IPS DF 6.9 (cell line): ENCODE measurements at regions not wholly inside any gene's neighbourhood (a gene's known extent, or its start where the extent isn't known, plus 50 kb on each side); places are given as distances from the start of the nearest gene placed in this dataset.

Experiments
- DNase-seq: peaks from one replicate; pipeline ENCODE4 v3.0.0-alpha.2; 2013; ENCODE audit warnings: low read depth, low spot score
- H3K27ac ChIP-seq: one replicate; pipeline ENCODE4 v1.5.1; 2013; ENCODE audit warnings: low read length, control low read depth
- H3K27me3 ChIP-seq: 2 replicates; pipeline ENCODE4 v1.6.1; 2013; ENCODE audit warnings: mild to moderate bottlenecking, low read length; ENCODE audit not compliant: control insufficient read depth, insufficient read depth
- H3K36me3 ChIP-seq: 2 replicates; pipeline ENCODE4 v1.6.1; 2013; ENCODE audit warnings: low read length; ENCODE audit not compliant: control insufficient read depth, insufficient read depth
- H3K4me1 ChIP-seq: 2 replicates; pipeline ENCODE4 v1.6.1; 2013; ENCODE audit warnings: low read length; ENCODE audit not compliant: control insufficient read depth, insufficient read depth
- H3K4me3 ChIP-seq: 2 replicates; pipeline ENCODE4 v1.5.1; 2013; ENCODE audit warnings: mild to moderate bottlenecking, low read length
- H3K9me3 ChIP-seq: 2 replicates; pipeline ENCODE4 v1.6.1; 2013; ENCODE audit warnings: low read length, inconsistent platforms; ENCODE audit not compliant: control insufficient read depth, insufficient read depth
- WGBS: extraction: QIAGEN DNeasy Blood & Tissue Kit; methylation state at CpG from one replicate; pipeline ENCODE4 v1.1.7; 2013; ENCODE audit warnings: mixed read lengths, missing lambda C conversion rate; ENCODE audit not compliant: insufficient read length, insufficient coverage; 5-methylcytosine and 5-hydroxymethylcytosine counted together

- Histone ChIP-seq H3K4me3 (no peak overlapping the region), H3K4me1 (peaks cover 7% of the 10 kb centered on the region; the same call in 1 of the 2 replicates), H3K27ac (no peak overlapping the region), H3K36me3 (no peaks in the 10 kb centered on the region), H3K9me3 (no peaks in the 10 kb centered on the region), H3K27me3 (peaks cover 1% of the 10 kb centered on the region)
- DNase-seq = no peak
- WGBS = no CpG with 5 or more reads among the region's 28 CpGs
Observed at GRCh38 chr6:125533710-125534397, 215.6 kb upstream of the HEY2 start.

DNA sequence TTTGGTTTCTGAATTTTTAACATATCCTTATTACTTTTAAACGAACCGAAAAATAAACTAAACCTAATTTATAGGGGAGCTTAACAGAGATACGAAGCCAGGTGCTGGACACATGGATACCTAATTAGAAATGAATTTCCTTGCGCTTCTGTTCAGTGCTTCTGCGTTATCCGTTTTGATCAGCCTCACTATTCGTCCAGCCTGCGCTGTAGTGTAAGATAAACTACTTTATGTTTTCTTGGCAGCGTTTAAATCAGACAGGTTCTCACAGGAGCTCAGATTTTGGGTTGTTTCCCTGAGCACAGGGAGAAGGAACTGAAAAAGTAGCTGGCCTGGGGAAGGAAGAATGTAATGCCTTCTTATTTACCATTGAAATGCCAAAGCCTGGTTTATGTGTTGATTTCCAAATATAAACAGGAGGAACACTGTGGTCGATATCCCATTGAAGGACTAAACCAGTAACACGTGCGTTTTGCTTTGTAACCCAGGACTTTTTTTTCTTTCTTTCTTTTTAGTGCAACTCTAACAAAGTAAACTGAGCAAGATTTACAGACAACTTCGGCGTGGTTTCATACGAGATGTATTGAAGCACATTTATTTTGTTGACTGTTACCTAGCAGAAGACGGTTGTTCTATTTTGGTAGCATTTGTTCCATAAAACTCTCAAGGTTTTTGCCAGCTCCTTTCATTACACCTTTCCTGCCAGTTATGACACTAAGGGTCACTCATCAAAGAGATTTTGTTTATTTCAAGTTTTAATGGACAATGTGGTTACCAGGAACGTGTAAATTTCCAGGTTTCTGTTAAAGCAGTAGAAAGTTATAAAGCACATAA, 214.8 kb upstream of the HEY2 start:
- Histone ChIP-seq H3K4me1 (peaks cover 7% of the 10 kb centered on the region; the same call in 1 of the 2 replicates), H3K27ac (no peak overlapping the region), H3K27me3 (peaks cover 1% of the 10 kb centered on the region), H3K4me3 (no peak overlapping the region), H3K9me3 (no peaks in the 10 kb centered on the region), H3K36me3 (no peaks in the 10 kb centered on the region)
- no peak for DNase-seq
- WGBS = no CpG with 5 or more reads among the region's 17 CpGs

DNA sequence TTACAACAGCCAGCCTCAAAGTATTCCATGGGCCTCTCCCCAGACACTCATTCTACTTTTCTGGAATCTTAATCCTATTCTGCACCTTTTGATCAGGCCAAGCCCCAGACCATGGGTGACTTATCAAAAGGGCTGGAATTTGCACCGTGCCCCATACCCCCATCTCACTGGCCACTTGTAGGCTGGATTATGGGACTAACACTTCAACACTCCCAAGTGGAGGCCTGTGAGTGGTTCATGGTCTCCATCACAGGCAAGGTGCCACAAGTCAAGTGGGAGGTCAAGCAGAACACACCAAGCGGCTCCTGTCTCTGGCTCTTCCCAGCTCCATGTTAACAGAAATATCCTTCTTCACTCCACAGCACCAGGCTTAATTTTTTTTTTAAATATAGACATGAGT, 212.3 kb upstream of the HEY2 start:
- WGBS = no CpG with 5 or more reads among the region's 2 CpGs
- no peak overlapping the region for H3K27ac ChIP-seq
- no peaks in the 10 kb centered on the region for H3K36me3 ChIP-seq
- no peaks in the 10 kb centered on the region for H3K9me3 ChIP-seq
- no peak overlapping the region for H3K4me3 ChIP-seq
- H3K27me3 ChIP-seq = peaks cover 1% of the 10 kb centered on the region
- peaks cover 7% of the 10 kb centered on the region; the same call in 1 of the 2 replicates for H3K4me1 ChIP-seq
- DNase-seq = no peak

- DNase-seq = no peak
- no peak overlapping the region for H3K27ac ChIP-seq
- no peaks in the 10 kb centered on the region for H3K9me3 ChIP-seq
- no CpG with 5 or more reads among the region's 3 CpGs for WGBS
- no peak overlapping the region for H3K4me3 ChIP-seq
- H3K4me1 ChIP-seq = no peaks in the 10 kb centered on the region
- H3K36me3 ChIP-seq = no peaks in the 10 kb centered on the region
- no peaks in the 10 kb centered on the region for H3K27me3 ChIP-seq
Observed at GRCh38 chr6:125539892-125540291, 209.5 kb upstream of the HEY2 start.

DNA sequence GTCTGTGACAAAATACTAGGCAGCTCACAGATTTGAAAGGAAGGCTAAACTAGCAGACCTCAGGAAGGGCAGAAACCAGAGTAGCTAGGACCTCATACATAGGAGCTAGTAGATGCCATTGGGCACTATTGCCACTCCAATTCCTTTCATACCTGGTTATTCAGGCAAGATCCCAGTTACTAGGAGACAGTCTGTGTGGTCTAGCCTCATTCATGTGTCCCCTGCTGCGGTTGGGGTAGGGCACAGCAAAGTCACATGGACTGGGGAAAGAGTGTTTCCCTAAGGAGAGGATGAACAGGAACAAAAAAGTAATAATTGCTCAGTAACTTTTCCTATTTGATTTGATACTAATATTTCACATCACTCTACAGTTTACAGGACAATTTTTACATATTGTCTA, 204.6 kb upstream of the HEY2 start:
- no peaks in the 10 kb centered on the region for H3K9me3 ChIP-seq
- no peaks in the 10 kb centered on the region for H3K27me3 ChIP-seq
- no peaks in the 10 kb centered on the region for H3K36me3 ChIP-seq
- no peak overlapping the region for H3K4me3 ChIP-seq
- no CpG with 5 or more reads among the region's 1 CpG for WGBS
- H3K27ac ChIP-seq = no peak overlapping the region
- no peak for DNase-seq
- H3K4me1 ChIP-seq = no peaks in the 10 kb centered on the region

GRCh38 chr6:125546841-125547251, 202.6 kb upstream of the HEY2 start:
- no peaks in the 10 kb centered on the region for H3K36me3 ChIP-seq
- WGBS = no CpG with 5 or more reads among the region's 5 CpGs
- no peak overlapping the region for H3K4me3 ChIP-seq
- H3K27ac ChIP-seq = no peak overlapping the region
- DNase-seq = no peak
- H3K27me3 ChIP-seq = no peaks in the 10 kb centered on the region
- no peaks in the 10 kb centered on the region for H3K4me1 ChIP-seq
- H3K9me3 ChIP-seq = no peaks in the 10 kb centered on the region

GRCh38 chr6:125547381-125547780, 202.1 kb upstream of the HEY2 start:
- Histone ChIP-seq H3K9me3 (no peaks in the 10 kb centered on the region), H3K4me3 (no peak overlapping the region), H3K36me3 (no peaks in the 10 kb centered on the region), H3K4me1 (no peaks in the 10 kb centered on the region), H3K27ac (no peak overlapping the region), H3K27me3 (no peaks in the 10 kb centered on the region)
- DNase-seq = no peak
- WGBS = no CpG with 5 or more reads among the region's 1 CpG

DNA sequence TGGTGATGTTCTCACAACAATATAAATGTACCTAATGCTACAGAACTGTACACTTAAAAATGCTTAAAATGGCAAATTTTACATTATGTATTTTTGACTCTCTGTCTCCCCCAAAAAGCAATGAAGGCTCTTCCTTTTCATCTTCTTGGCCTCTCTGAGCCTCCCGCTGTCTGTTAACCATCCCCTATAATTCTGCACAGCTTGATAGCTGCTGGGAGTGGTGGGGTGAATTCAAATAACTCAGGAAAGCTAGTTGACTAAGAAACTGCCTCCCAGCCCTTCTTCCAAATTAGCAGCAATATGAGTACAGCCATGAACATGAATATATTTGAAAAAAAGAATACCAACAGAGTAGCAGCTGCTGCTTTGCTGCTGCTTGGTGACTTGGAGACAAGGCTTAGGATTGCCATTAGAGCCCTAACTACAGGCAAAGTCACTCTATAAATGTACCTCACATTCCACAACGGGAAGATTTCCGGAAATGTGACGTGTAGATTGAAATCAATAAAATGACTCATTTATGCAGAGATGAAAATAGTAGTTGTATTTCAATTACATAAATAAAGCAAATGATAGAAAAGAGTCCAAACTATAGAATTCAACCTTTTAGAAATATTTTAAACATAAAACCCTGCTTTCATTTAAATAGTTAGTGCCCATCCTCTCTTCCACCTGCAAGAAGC, 200.1 kb upstream of the HEY2 start:
- Histone ChIP-seq H3K27ac (no peak overlapping the region), H3K4me3 (no peak overlapping the region), H3K27me3 (no peaks in the 10 kb centered on the region), H3K4me1 (no peaks in the 10 kb centered on the region), H3K36me3 (no peaks in the 10 kb centered on the region), H3K9me3 (no peaks in the 10 kb centered on the region)
- DNase-seq = no peak
- no CpG with 5 or more reads among the region's 4 CpGs for whole genome bisulfite sequencing

- no peak for DNase-seq
Observed at GRCh38 chr6:125550892-125551291, 198.5 kb upstream of the HEY2 start.

DNA sequence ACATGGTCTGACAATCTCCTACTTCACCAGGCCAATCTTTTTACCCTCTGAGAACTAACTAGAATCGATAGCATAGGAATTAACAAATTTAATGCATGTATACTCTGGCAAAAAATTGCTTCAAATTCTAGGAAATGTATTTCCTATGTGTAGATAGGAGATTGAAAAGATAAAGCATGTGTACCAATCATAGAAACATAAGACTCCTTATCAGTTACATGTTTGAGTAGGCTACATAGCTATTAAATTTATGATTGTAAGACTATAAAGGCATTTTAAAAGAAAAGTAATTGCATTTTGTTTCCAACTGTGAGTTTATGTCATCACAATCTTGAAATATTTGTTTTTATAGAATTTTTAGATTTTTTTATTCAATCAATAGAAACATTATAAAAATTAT, 196.6 kb upstream of the HEY2 start:
- Histone ChIP-seq H3K9me3 (no peaks in the 10 kb centered on the region), H3K27ac (no peak overlapping the region), H3K27me3 (no peaks in the 10 kb centered on the region), H3K4me3 (no peak overlapping the region), H3K4me1 (no peaks in the 10 kb centered on the region), H3K36me3 (no peaks in the 10 kb centered on the region)
- no peak for DNase-seq
- no CpG with 5 or more reads among the region's 1 CpG for WGBS

More at GRCh38 chr6:125550892-125551291, 198.5 kb upstream of the HEY2 start:
- Histone ChIP-seq H3K4me1 (no peaks in the 10 kb centered on the region), H3K36me3 (no peaks in the 10 kb centered on the region), H3K27ac (no peak overlapping the region), H3K9me3 (no peaks in the 10 kb centered on the region), H3K27me3 (no peaks in the 10 kb centered on the region), H3K4me3 (no peak overlapping the region)
- WGBS = no CpG with 5 or more reads among the region's 6 CpGs
